ENCODE measurements at regions not wholly inside any gene's neighbourhood (a gene's known extent, or its start where the extent isn't known, plus 50 kb on each side); places are given as distances from the start of the nearest gene placed in this dataset.
A peak's percentile ranks its signal among the peaks of the same experiment; 100 is the strongest.

GRCh38 chr7:98514211-98515031 is 102.7 kb upstream of the NPTX2 start:
- DNase-seq: no peak

GRCh38 chr7:98511175-98511574 is 105.9 kb upstream of the NPTX2 start:
- no peak for DNase-seq

GRCh38 chr7:98509836-98510235 is 107.2 kb upstream of the NPTX2 start:
- no peak for DNase-seq

GRCh38 chr7:98506471-98506870 is 105.6 kb upstream of the BAIAP2L1 start:
- no peak for DNase-seq

- DNase-seq: no peak
Observed at GRCh38 chr7:98500764-98501163, 99.9 kb upstream of the BAIAP2L1 start.

GRCh38 chr7:98496618-98497017 is 95.7 kb upstream of the BAIAP2L1 start:
- DNase-seq: no peak

GRCh38 chr7:98495200-98495955 is 94.5 kb upstream of the BAIAP2L1 start:
- no peak for DNase-seq

- no peak for DNase-seq
Observed at GRCh38 chr7:98493030-98493778, 92.3 kb upstream of the BAIAP2L1 start.

- no peak for DNase-seq
Observed at GRCh38 chr7:98488167-98488566, 87.3 kb upstream of the BAIAP2L1 start.

- DNase-seq: no peak
Observed at GRCh38 chr7:98483964-98484545, 83.2 kb upstream of the BAIAP2L1 start.

GRCh38 chr7:98483276-98483963 is 82.5 kb upstream of the BAIAP2L1 start:
- peak in 1 of 4 experiments; percentile 9 for DNase-seq

GRCh38 chr7:98479318-98479717 is 78.4 kb upstream of the BAIAP2L1 start:
- no peak for DNase-seq

- no peak for DNase-seq
Observed at GRCh38 chr7:98475352-98475751, 74.5 kb upstream of the BAIAP2L1 start.

- no peak for DNase-seq
Observed at GRCh38 chr7:98474558-98474957, 73.7 kb upstream of the BAIAP2L1 start.

- no peak for DNase-seq
Observed at GRCh38 chr7:98472521-98472954, 71.6 kb upstream of the BAIAP2L1 start.

GRCh38 chr7:98470485-98471240 is 69.8 kb upstream of the BAIAP2L1 start:
- DNase-seq: peak in 2 of 4 experiments; percentile 3 to 10

GRCh38 chr7:98469088-98469487 is 68.2 kb upstream of the BAIAP2L1 start:
- no peak for DNase-seq

- no peak for DNase-seq
Observed at GRCh38 chr7:98467570-98468312, 66.9 kb upstream of the BAIAP2L1 start.

- no peak for DNase-seq
Observed at GRCh38 chr7:98465022-98465421, 64.1 kb upstream of the BAIAP2L1 start.

- no peak for DNase-seq
Observed at GRCh38 chr7:98464558-98464940, 63.7 kb upstream of the BAIAP2L1 start.
